ENCODE measurements at regions not wholly inside any gene's neighbourhood (a gene's known extent, or its start where the extent isn't known, plus 50 kb on each side); places are given as distances from the start of the nearest gene placed in this dataset.
"Not testable (repeated sequence)": the region's sequence is repeated elsewhere in the genome, so short reads cannot be mapped to it uniquely, and the experiment has no call there.

DNA sequence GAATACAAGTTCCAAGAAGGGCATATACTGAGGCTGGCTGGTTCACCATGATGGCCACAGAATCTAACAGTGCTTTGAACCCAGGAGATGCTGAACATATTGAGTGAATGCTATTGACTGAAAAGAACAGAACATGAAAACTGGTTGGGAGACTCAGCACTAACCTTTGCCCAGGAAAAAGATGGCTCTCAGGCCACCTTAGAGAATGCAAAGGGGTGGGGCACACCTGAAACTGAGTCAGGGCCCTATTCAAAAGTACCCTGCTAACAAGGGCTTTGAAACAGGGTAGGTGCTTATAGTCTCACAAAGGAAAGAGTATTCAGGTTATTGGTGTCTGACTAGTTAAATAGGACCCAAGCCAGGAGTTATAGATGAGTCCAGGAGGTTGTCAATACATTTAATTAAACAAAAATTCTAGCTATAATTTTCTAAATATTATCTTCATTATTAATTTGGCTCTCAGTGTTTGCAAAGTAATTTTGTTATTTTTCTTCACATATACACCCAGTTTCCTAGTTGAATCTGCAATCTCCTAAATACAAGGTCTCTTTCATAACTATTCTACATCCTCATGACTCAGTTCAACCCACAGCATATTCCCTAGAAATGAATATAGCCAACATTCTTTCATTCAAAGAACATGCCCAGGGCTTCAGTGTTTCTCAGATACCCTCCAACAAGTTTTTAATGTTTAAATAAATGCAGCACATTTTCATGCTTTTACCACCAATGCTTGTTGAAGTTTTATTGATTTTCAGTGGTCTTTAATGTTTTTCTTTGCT, 144.2 kb upstream of the RAPGEF2 start:
- no peak for DNase-seq

DNA sequence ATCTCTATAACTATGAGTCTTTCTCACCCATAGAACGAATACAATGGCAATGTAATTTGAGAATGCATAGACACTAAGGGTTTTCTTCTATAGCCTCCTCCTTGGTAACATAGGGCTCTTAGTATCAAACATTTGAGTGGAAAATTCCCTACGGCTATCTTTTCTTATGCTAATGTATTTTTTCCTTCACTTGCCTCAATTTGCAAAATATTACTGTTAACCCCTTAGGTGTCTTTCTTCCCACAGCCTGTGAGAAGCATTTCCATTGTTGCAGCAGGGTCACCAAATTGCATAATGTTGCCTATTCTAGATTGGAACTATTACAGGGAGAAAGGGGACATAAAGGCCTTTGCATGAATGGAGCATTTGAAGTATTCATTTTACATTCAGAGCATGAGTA, 140.5 kb upstream of the RAPGEF2 start:
- peak; percentile 12 for DNase-seq

DNA sequence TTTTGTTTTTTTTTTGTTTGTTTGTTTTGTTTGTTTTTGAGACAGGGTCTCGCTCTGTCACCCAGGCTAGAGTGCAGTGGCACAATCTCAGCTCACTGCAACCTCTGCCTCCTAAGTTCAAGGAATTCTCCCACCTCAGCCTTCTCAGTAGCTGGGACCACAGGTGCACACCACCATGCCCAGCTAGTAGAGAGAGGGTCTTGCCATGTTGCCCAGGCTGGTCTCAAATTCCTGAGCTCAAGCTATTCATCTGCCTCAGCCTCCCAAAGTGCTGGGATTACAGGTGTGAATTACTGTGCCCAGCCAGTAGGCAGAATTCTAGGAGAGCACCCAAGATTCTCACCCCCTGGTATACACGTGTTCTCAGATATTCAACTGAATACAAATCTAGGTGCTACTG, 139.6 kb upstream of the RAPGEF2 start:
- not testable (repeated sequence) for DNase-seq

DNA sequence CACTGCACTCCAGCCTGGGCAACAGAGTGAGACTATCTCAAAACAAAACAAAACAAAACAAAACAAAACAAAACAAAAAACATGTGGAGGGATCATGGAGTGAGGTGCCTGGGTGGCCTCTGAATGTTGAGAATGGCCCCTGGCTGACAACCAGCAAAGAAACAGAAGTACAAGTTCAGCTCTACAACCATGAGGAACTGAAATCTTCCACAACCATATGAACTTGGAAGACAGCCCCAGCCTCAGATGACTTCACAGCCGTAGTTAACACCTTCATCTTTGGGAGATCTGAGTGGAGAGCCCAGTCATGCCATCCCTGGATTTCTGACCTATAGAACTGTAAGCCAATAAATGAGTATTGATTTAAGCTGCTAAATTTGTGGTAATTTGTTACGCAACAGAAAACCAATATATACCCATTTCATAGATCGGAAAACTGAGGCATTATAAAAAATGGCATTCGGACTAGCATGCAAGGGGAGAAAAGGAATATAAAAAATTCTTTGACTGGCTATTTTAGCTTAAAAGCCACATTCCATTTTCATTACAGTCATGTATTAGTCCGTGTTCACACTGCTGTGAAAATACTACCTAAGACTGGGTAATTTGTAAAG, 138.7 kb upstream of the RAPGEF2 start:
- no peak for DNase-seq

- no peak for DNase-seq
Observed at GRCh38 chr4:158964728-158965124, 138.2 kb upstream of the RAPGEF2 start.

DNA sequence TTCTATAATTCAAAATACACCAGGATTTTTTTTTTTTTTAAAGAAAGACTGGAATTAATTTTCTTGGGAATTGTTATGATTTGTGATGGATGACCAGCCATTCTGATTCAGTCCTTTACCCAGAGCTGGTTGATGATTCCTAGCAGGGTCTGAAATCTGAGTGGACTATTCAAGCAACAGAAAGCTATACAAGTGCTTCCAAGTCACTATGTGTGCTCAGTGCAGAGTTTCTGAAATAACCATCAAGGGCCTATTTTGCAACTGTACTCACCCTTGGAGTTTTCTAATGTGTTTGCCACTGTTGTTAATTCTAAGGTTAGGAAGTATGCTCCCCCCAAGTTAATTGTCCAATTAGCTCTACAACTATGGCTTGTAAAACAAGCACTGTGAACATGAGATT, 137.7 kb upstream of the RAPGEF2 start:
- no peak for DNase-seq

DNA sequence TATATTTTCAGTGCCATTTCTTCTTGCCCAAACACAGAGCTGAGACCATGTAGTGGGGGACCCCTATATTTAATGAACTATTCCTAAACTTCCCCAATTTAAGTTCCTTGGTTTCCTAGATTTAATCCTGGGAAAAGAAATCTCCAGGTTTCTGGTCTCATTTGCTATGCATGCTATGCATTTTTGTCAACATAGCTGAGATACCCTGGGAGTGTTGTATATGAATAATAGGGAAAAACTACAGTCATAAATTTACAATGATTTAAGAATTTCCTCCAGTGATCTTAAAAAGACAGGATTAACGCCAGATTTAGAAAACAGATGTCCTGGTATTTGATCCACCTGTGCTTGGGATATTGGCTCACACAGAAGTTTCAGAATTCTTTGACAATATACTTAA, 136.8 kb upstream of the RAPGEF2 start:
- no peak for DNase-seq

DNA sequence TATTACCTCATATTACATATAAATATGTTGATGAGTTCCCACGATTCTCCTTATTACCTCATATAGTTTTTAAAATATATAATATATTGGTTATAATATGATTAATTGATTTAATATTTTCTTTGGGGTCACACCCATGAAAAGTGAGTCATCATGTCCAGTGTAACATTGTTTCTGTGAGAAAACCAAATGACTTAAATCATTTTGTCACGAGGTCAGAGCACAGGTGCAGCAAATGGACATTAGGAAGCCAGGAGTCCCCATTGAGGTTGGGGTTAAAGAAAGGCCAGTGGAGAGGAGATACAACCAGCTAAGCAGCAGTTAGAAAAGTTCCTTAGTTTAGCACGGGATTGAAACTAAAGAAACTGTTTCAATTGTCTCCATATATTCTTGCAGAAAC, 133.9 kb upstream of the RAPGEF2 start:
- DNase-seq: no peak

DNA sequence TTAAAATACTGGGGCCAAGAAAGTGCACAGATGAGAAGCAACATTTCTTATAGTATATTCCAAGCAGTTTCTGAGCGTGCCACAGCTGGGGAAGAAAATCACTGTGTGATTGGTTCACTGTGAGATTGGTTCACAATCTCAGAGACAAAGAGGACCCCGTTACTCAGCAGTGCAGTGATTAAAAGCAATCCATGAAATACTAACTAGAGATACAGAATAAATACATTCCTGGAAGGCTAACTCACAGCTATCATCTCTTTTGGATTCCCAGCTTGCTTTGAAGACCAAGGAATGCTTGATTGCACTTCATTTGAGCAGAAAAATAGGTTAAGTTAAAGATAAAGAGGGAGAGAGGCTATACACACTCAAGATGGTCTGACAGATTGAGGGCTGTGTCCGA, 132.1 kb upstream of the RAPGEF2 start:
- DNase-seq: peak; percentile 4

DNA sequence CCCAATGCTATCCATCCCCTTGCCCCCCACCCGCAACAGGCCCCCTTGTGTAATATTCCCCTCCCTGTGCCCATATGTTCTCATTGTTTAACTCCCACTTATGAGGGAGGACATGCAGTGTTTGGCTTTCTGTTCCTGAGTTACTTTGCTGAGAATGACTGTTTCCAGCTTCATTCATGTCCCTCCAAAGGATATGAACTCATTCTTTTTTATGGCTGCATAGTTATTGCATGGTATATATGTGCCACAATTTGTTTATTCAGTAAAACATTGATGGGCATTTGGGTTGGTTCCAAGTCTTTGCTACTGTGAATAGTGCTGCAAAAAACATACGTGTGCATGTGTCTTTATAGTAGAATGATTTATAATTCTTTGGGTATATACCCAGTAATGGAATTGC, 128.4 kb upstream of the RAPGEF2 start:
- not testable (repeated sequence) for DNase-seq

GRCh38 chr4:158980711-158981110, 122.2 kb upstream of the RAPGEF2 start:
- not testable (repeated sequence) for DNase-seq

DNA sequence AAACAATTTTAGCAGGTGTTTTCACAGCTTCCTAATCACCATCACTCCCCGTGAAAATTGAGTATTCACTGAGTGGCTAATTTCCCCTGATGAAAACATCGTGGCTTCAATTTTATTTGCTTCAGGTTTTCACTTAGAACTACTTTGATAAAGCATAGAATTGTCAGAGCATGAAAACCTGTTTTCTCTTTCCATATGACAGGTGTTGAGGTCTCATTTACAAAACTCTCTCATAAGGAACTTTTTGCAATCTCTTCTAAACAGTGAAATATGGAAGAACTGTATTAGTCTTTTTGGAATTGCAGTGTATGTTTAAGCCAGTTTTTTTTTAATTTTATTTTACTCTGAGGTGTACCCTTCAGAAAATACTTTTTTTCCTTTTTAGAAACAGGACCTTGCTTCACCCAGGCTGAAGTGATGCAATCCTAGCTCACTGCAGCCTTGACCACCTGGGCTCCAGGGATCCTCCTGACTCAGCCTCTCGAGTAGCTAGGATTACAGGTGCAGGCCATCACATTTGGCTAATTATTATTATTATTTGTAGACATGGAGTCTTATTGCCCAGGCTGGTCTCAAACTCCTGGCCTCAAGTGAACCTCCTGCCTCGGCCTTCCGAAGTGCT, 111.2 kb upstream of the RAPGEF2 start:
- DNase-seq: no peak

GRCh38 chr4:158993891-158994290, 109.0 kb upstream of the RAPGEF2 start:
- DNase-seq: no peak

GRCh38 chr4:158995040-158995439, 107.8 kb upstream of the RAPGEF2 start:
- DNase-seq: no peak

DNA sequence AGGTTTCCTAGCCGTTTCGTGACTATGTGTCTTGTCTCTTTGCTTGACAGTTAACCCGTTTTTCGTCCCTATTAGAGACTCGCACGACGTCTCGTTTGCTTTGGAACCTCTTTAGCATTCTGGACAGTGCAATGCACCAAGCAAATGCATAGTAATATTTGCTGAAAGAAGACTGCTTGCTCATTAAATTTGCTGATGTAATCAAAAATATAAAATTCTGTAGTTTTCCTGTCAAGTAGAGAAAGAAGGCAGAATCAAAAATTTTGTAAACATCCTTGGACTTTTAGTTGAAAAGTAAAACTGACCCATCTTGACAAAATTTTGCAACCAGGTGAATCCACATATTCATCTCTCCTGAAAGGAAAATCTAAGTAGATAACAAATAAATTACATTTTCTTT, 106.9 kb upstream of the RAPGEF2 start:
- no peak for DNase-seq

GRCh38 chr4:158996669-158997074, 106.2 kb upstream of the RAPGEF2 start:
- peak; percentile 36 for DNase-seq

DNA sequence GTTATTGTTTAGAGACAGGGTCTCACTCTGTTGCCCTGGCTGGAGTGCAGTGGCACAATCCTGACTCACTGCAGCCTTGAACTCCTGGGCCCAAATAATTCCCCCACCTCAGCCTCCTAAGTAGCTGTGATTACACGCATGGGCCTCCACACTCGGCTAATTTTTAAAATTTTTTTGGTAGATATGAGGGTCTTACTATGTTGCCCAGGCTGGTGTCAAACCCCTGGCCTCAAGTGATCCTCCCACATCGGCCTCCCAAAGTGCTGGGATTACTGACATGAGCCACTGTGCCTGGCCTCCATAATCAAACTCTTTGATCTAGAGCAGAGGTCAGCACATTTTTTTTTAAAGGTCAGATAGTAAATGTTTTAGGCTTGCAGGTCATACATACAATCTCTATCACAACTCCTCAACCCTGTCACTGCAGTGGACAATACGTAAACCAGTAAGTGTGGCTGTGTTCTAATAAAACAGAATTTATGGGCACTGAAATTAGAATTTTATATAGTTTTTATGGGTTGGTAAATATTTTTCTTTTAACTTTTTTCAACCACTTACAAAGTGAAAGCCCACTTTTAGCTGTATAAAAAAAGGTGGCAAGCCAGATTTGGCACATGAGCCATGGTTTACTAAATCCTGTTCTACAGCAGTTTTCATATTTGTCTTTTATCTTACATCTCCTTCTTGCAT, 105.1 kb upstream of the RAPGEF2 start:
- no peak for DNase-seq

DNA sequence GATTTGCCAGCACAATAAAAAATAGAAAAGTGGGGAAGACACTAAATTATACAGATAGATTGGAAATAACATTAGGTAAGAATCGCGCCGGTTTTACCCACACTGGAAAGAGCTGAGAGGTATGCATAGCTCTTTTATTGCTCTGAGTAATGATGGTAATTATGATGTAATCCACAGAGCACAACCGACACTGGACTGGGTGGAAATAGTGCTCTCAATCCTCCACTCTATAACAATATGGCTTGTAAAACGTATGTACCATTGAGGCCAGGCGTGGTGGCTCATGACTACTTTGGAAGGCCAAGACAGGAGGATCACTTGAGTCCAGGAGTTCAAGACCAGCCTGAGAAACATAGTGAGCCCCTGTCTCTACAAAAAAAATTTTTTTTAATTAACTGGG, 104.3 kb upstream of the RAPGEF2 start:
- DNase-seq: no peak

- peak; percentile 60 for DNase-seq
Observed at GRCh38 chr4:158999166-158999682, 103.7 kb upstream of the RAPGEF2 start.

DNA sequence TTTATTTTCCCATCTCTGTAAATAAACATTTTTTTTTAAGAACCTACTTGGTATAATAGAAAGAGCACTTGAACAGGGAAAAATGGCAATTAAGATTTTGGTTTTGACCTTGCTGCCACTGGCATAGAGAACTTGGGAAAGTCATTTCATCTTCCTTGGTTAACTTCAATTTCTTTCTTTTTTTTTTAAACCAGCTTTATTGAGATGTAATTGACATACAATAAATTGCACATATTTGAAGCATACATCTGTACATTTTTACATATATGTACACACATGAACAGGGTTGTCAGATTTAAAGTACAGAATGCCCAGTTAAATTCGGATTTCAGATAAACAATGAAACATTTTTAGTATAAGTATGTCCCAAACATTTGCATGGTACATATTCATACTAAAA, 103.0 kb upstream of the RAPGEF2 start:
- DNase-seq: no peak

- DNase-seq: no peak
Observed at GRCh38 chr4:159002950-159003349, 99.9 kb upstream of the RAPGEF2 start.

DNA sequence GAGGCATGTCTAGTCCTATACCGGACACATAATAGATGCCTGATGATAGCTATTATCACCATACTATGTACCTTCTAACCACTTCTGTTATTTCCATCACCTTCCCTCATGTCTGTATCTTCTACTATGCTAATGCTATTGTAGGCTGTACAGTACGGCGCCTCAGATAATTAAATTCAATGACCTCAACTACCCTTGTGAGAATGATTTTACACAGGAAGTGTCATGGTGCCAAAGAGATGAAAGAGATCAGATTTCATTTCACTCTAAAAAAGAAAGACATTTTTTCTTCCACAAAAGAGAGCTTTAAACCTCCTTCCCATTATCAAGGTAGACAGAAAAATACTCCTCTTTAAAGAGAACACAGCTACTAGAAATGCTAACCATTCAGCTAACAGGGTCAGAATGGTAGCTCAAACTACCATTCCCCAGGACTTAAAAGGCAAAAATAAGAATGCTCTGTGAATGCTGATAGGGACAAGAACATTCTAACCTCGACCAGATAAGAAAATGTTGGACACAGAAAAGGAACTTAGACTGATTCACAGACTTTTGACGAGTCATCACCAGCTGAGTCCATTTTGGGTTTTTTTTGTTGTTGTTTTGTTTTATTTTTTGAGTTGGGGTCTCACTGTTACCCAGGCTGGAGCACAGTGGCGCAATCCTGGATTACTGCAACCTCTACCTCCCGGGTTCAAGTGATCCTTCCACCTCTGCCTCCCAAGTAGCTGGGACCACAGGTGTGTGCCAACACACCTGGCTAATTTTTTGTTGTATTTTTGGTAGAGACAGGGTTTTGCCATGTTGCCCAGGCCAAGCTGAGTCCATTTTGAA, 99.2 kb upstream of the RAPGEF2 start:
- DNase-seq: peak; percentile 35

DNA sequence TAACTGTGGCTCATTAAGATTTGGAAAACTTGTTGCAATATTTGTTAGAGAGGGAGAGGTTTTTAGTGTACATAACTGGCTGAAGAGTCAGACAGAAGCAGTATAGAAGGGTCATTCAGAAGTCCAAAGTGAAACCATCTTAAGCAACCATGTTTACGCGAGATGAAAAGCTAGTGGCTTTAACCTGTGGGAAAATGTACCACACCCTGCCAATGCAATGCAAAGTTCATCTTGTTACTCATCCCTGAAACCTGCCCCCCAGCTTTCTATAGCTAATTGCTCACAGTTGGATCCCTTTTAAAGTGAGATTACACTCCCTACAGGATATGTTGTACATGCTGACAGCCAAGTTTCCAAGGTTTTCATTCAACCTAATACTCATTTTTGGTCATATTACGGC, 96.7 kb upstream of the RAPGEF2 start:
- peak; percentile 31 for DNase-seq

Data from NCI-H2227 treated with DMSO at 0.1 percent for 48 hours (cell line).